Fibroblast of lung (primary cell): ENCODE measurements at regions not wholly inside any gene's neighbourhood (a gene's known extent, or its start where the extent isn't known, plus 50 kb on each side); places are given as distances from the start of the nearest gene placed in this dataset.

ENCODE experiments used
- CTCF ChIP-seq, 2 donors: IDR thresholded peaks in 1 of 2; conservative IDR thresholded peaks in 1 of 2; 1 replicate in 1 of 2; 2 replicates in 1 of 2; pipeline ENCODE4 v1.5.1; 2011 to 2012; ENCODE audit warnings: low read length in 2 of 2, control low read depth in 1 of 2, inconsistent platforms in 1 of 2, low read depth in 1 of 2, mild to moderate bottlenecking in 1 of 2
- EZH2 ChIP-seq: IDR thresholded peaks from 2 replicates; pipeline ENCODE4 v1.5.1; 2012; ENCODE audit warnings: low read length, control low read depth, mild to moderate bottlenecking; ENCODE audit errors: missing control alignments

DNA sequence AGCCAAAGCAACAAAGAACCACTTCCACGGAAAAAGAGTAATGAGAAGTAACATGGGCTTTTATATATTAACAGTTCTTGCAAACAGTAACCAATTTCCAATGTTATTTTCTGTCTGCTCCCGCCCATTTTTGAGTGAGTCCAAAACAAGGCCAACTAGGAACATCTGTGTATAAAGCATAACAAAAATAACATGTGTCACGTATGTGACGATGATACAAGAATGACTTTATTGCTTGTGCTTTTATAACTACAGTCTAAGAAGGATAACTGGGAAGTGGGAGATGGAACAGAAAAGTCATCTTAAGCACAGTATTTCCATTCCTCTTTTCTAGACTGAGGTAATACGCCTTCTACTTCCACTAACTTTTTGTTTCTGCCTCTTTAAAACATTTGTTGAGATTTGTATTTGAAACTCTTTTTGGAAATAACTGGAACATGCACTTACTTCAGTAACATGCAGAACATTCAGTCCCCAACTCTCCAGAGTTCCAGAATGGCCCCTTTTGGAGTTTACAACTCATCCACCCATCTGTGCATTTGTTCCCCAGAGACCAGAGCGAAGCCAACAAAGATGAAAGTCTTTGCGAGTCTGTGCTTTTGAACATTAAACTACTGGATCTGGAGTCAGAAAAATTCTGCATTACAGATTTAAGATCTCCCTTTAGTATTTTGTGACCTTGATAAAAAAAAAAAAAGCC lies 143.0 kb upstream of the ZRANB2 start:
- TF ChIP-seq CTCF (conservative IDR thresholded peaks at IDR 0.05 in 1 of 2, IDR thresholded peaks at IDR 0.05 in 1 of 2; ENCODE audit: low read depth in 1 of 2, low read length in 2 of 2): no peak
- no peak for TF ChIP-seq EZH2
